ENCODE measurements at regions not wholly inside any gene's neighbourhood (a gene's known extent, or its start where the extent isn't known, plus 50 kb on each side); places are given as distances from the start of the nearest gene placed in this dataset.
"Not testable (repeated sequence)": the region's sequence is repeated elsewhere in the genome, so short reads cannot be mapped to it uniquely, and the experiment has no call there.

GRCh38 chr5:6078881-6079280 lies 299.5 kb downstream of the MED10 start:
- DNase-seq = no peak

- DNase-seq = no peak
These were observed 301.8 kb downstream of the MED10 start for GRCh38 chr5:6076341-6077239.

GRCh38 chr5:6072488-6072887 lies 305.9 kb downstream of the MED10 start:
- not testable (repeated sequence) for DNase-seq

GRCh38 chr5:6069496-6070185 lies 308.7 kb downstream of the MED10 start:
- DNase-seq = no peak

- no peak for DNase-seq
These were observed 312.3 kb downstream of the MED10 start for GRCh38 chr5:6066016-6066415.

GRCh38 chr5:6059137-6059800 lies 319.1 kb downstream of the MED10 start:
- DNase-seq = no peak

GRCh38 chr5:6058055-6058715 lies 320.2 kb downstream of the MED10 start:
- DNase-seq = no peak

GRCh38 chr5:6056280-6056679 lies 322.1 kb downstream of the MED10 start:
- DNase-seq = no peak

- DNase-seq = no peak
These were observed 328.7 kb downstream of the MED10 start for GRCh38 chr5:6049662-6050061.

- DNase-seq = no peak
These were observed 329.6 kb downstream of the MED10 start for GRCh38 chr5:6048746-6049145.

GRCh38 chr5:6046296-6046967 lies 331.9 kb downstream of the MED10 start:
- no peak for DNase-seq

GRCh38 chr5:6043491-6044310 lies 334.6 kb downstream of the MED10 start:
- no peak for DNase-seq

- DNase-seq = no peak
These were observed 336.3 kb downstream of the MED10 start for GRCh38 chr5:6041977-6042550.

GRCh38 chr5:6039111-6039510 lies 339.2 kb downstream of the MED10 start:
- DNase-seq = no peak

GRCh38 chr5:6036006-6036405 lies 342.3 kb downstream of the MED10 start:
- no peak for DNase-seq

GRCh38 chr5:6029811-6030271 lies 348.5 kb downstream of the MED10 start:
- no peak for DNase-seq

- DNase-seq = peak; percentile 3
These were observed 351.5 kb downstream of the MED10 start for GRCh38 chr5:6026766-6027406.

GRCh38 chr5:6019612-6020011 lies 358.7 kb downstream of the MED10 start:
- DNase-seq = no peak

GRCh38 chr5:6013506-6013905 lies 364.8 kb downstream of the MED10 start:
- DNase-seq = no peak

- no peak for DNase-seq
These were observed 367.1 kb downstream of the MED10 start for GRCh38 chr5:6011199-6011598.

All from muscle of arm (tissue), 1 donor.